Endothelial cell of umbilical vein (primary cell): ENCODE measurements at regions not wholly inside any gene's neighbourhood (a gene's known extent, or its start where the extent isn't known, plus 50 kb on each side); places are given as distances from the start of the nearest gene placed in this dataset.

Source experiments
- BruUV-seq: library from RNA; stranded (reverse); fragments of 400-500 nt; replicated peaks from 2 replicates; lab custom pipeline; 2021; lab: Mats Ljungman, UMichigan
- CTCF ChIA-PET: fragments of 300-600, 350-600 bp; sonication (Branson Sonifier 250); formaldehyde crosslinking; loops from one replicate; lab custom pipeline; 2021; ENCODE audit warnings: antibody characterized with exemption, inconsistent platforms; lab: Charles Lee
- POLR2A ChIA-PET: fragments of 300-600, 350-600 bp; sonication (Branson Sonifier 250); formaldehyde crosslinking; loops from one replicate; lab custom pipeline; 2021; ENCODE audit warnings: antibody characterized with exemption, inconsistent platforms; lab: Charles Lee
- DNase-seq: peaks from one replicate; pipeline ENCODE4 v3.0.0-alpha.2; 2011; ENCODE audit warnings: low read depth, low spot score
- FAIRE-seq: peaks from 2 replicates; lab custom pipeline; 2011; peaks lifted over from hg19 to GRCh38; lab: Jason Lieb, UNC
- H2AFZ ChIP-seq: 2 replicates; pipeline ENCODE4 v1.6.0; 2012; ENCODE audit warnings: low read depth, low read length, control low read depth, inconsistent platforms
- H3K27ac ChIP-seq: 2 replicates; pipeline ENCODE4 v1.5.1; 2011; ENCODE audit warnings: low read depth, mild to moderate bottlenecking, control low read depth, low read length, moderate library complexity; ENCODE audit not compliant: insufficient read depth
- H3K27me3 ChIP-seq, 2 experiments: 2 replicates each; pipeline versions ENCODE4 v1.6.0 to v1.6.1; 2011; ENCODE audit warnings: low read length in 2 of 2, mixed read lengths in 1 of 2; ENCODE audit not compliant: control insufficient read depth in 2 of 2, insufficient read depth in 2 of 2
- H3K36me3 ChIP-seq, 2 experiments: 2 replicates in 1 of 2; 3 replicates in 1 of 2; pipeline ENCODE4 v1.5.1; 2011; ENCODE audit warnings: low read length in 2 of 2, mild to moderate bottlenecking in 1 of 2, moderate library complexity in 1 of 2; ENCODE audit not compliant: control insufficient read depth in 2 of 2, insufficient read depth in 2 of 2; ENCODE audit errors: extremely low read depth in 1 of 2
- H3K4me1 ChIP-seq: 3 replicates; pipeline ENCODE4 v1.5.1; 2011; ENCODE audit warnings: mild to moderate bottlenecking, low read length; ENCODE audit not compliant: control insufficient read depth, insufficient read depth; ENCODE audit errors: extremely low read depth
- H3K4me2 ChIP-seq: 2 replicates; pipeline ENCODE4 v1.6.1; 2011; ENCODE audit warnings: low read length, control low read depth, mixed read lengths; ENCODE audit not compliant: insufficient read depth
- H3K4me3 ChIP-seq, 3 experiments: fragments of 200-600 bp in 1 of 3; sonication (generic), shearing (Covaris generic) in 1 of 3; replicated peaks in 1 of 3; 2 replicates each; pipeline ENCODE4 v1.5.1; 2011 to 2016; ENCODE audit warnings: control low read depth in 3 of 3, low read length in 3 of 3, mild to moderate bottlenecking in 2 of 3, inconsistent platforms in 1 of 3, low read depth in 1 of 3, moderate library complexity in 1 of 3; ENCODE audit not compliant: insufficient read depth in 1 of 3
- H3K79me2 ChIP-seq: 2 replicates; pipeline ENCODE4 v1.6.0; 2012; ENCODE audit warnings: low read length, inconsistent platforms; ENCODE audit not compliant: control insufficient read depth, insufficient read depth
- H3K9ac ChIP-seq: replicated peaks from 2 replicates; pipeline ENCODE3; 2011; ENCODE audit warnings: low read length, control low read depth; ENCODE audit not compliant: insufficient read depth; ENCODE audit errors: extremely low read depth
- H3K9me1 ChIP-seq: replicated peaks from 3 replicates; pipeline ENCODE4 v1.6.0; 2011; ENCODE audit warnings: mild to moderate bottlenecking, low read length; ENCODE audit not compliant: control insufficient read depth, insufficient read depth; ENCODE audit errors: extremely low read depth
- H3K9me3 ChIP-seq: replicated peaks from 2 replicates; pipeline ENCODE4 v1.5.1; 2012; ENCODE audit warnings: low read length, inconsistent platforms; ENCODE audit not compliant: control insufficient read depth, insufficient read depth
- H4K20me1 ChIP-seq: replicated peaks from 2 replicates; pipeline ENCODE3; 2011; ENCODE audit warnings: mild to moderate bottlenecking, low read length; ENCODE audit not compliant: control insufficient read depth, insufficient read depth; ENCODE audit errors: extremely low read depth
- EZH2 ChIP-seq: IDR thresholded peaks from 2 replicates; pipeline ENCODE4 v1.6.1; 2012; ENCODE audit warnings: borderline replicate concordance, low read depth, mild to moderate bottlenecking, moderate library complexity, low read length, inconsistent platforms; ENCODE audit not compliant: severe bottlenecking
- FOS ChIP-seq: IDR thresholded peaks from 2 replicates; pipeline ENCODE4 v1.6.1; 2011; ENCODE audit warnings: mild to moderate bottlenecking, low read length, moderate library complexity, borderline replicate concordance; ENCODE audit not compliant: insufficient read depth
- GATA2 ChIP-seq: IDR thresholded peaks from 2 replicates; pipeline ENCODE4 v1.7.0; 2011; ENCODE audit warnings: low read depth, mild to moderate bottlenecking, moderate library complexity, mixed read lengths, low read length; ENCODE audit not compliant: insufficient read length, insufficient read depth
- JUN ChIP-seq: IDR thresholded peaks from 2 replicates; pipeline ENCODE4 v1.6.1; 2011; ENCODE audit warnings: borderline replicate concordance, low read depth; ENCODE audit not compliant: insufficient read length, insufficient read depth
- MYC ChIP-seq: IDR thresholded peaks from one replicate; pipeline ENCODE4 v1.6.1; 2011; ENCODE audit warnings: mild to moderate bottlenecking, low read depth, low read length
- POLR2A ChIP-seq: IDR thresholded peaks from 2 replicates; pipeline ENCODE4 v1.6.1; 2012; ENCODE audit warnings: low read depth, mild to moderate bottlenecking, control low read depth, low read length
- POLR2AphosphoS5 ChIP-seq: IDR thresholded peaks from 2 replicates; pipeline ENCODE4 v1.6.1; 2012; ENCODE audit warnings: low read depth, mild to moderate bottlenecking, control low read depth, low read length, moderate library complexity; ENCODE audit not compliant: insufficient read depth
- dilution Hi-C: fragments of 300-500 bp; cut with MboI; formaldehyde crosslinking; loops from one replicate; pipeline ENCODE4 v1.15.0; 2019; ENCODE audit warnings: low sequenced_read_pairs; ENCODE audit not compliant: extremely low pct_ligation_motif_present
- intact Hi-C: fragments of 100-400 bp; cut with micrococcal nuclease; formaldehyde crosslinking; loops from one replicate; pipeline ENCODE4 v1.10.0; 2022
- TF ChIP-seq, protein P1 (sequence below): IDR thresholded peaks from 2 replicates; pipeline ENCODE4 v1.6.1; 2011; ENCODE audit not compliant: insufficient read depth, insufficient read length
- TF ChIP-seq, protein P2 (sequence below), 2 donors: IDR thresholded peaks; 1 replicate in 1 of 2; 2 replicates in 1 of 2; pipeline ENCODE4 v1.5.1; 2011; ENCODE audit warnings: low read length in 2 of 2, mild to moderate bottlenecking in 2 of 2, moderate library complexity in 2 of 2, control low read depth in 1 of 2, inconsistent platforms in 1 of 2, low read depth in 1 of 2; ENCODE audit not compliant: insufficient read depth in 1 of 2; ENCODE audit errors: extremely low read depth in 1 of 2

DNA sequence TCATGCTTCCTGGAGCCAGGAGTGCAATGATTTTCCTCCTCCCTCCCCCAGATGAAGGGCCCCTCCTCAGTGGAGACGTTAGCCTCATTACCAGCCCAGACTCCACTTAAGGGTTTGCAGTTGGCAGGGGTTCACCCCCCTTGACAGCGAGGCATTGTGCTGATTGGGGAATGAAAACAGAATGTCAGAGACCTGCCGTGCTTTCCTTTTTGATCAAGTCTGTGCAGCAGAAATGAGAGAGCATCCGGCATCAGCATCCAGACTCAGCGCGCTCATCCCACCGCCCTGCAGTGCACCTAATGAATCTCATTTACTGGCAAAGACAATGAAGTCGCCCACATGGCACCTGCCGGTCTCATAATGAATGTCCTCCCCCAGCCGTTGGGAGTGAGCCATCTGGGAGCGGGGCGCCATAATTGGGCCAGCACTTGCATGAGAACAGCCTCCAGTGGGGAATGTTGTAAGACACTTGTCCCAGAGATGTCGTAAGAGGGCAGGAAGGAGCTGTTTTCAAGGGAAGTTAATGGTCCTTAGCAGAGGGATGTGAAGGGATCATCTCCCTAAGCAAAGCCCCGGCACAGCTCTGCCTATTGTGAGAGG lies 98.3 kb upstream of the UQCRFS1 start:
- H3K36me3 ChIP-seq, result no peaks in the 10 kb centered on the region
- intact Hi-C loops (no loop called here), dilution Hi-C loops (no loop called here)
- no peak overlapping the region for H3K4me2 ChIP-seq
- ChIA-PET POLR2A (no interaction called here), CTCF (no interaction called here)
- H3K9me1 ChIP-seq, result no peaks in the 10 kb centered on the region
- H3K27me3 ChIP-seq, result no peaks in the 10 kb centered on the region
- no peaks in the 10 kb centered on the region for H3K79me2 ChIP-seq
- no peak overlapping the region for H2AFZ ChIP-seq
- H3K4me1 ChIP-seq, result no peaks in the 10 kb centered on the region
- TF ChIP-seq FOS (no peak), EZH2 (no peak), GATA2 (no peak), POLR2A (no peak), POLR2AphosphoS5 (no peak), JUN (no peak), MYC (no peak)
- TF ChIP-seq, protein P1, sequence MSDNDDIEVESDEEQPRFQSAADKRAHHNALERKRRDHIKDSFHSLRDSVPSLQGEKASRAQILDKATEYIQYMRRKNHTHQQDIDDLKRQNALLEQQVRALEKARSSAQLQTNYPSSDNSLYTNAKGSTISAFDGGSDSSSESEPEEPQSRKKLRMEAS, result no peak
- TF ChIP-seq, protein P2, sequence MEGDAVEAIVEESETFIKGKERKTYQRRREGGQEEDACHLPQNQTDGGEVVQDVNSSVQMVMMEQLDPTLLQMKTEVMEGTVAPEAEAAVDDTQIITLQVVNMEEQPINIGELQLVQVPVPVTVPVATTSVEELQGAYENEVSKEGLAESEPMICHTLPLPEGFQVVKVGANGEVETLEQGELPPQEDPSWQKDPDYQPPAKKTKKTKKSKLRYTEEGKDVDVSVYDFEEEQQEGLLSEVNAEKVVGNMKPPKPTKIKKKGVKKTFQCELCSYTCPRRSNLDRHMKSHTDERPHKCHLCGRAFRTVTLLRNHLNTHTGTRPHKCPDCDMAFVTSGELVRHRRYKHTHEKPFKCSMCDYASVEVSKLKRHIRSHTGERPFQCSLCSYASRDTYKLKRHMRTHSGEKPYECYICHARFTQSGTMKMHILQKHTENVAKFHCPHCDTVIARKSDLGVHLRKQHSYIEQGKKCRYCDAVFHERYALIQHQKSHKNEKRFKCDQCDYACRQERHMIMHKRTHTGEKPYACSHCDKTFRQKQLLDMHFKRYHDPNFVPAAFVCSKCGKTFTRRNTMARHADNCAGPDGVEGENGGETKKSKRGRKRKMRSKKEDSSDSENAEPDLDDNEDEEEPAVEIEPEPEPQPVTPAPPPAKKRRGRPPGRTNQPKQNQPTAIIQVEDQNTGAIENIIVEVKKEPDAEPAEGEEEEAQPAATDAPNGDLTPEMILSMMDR (IDR thresholded peaks at IDR 0.05; ENCODE audit: extremely low read depth in 1 of 2, insufficient read depth in 1 of 2, low read depth in 1 of 2, low read length in 2 of 2), result no peak
- H4K20me1 ChIP-seq, result no peaks in the 10 kb centered on the region
- H3K27ac ChIP-seq, result no peak overlapping the region
- H3K9me3 ChIP-seq, result peaks cover 3% of the 10 kb centered on the region
- FAIRE-seq (no peak), DNase-seq (no peak)
- H3K9ac ChIP-seq, result no peak overlapping the region
- no peak overlapping the region for H3K4me3 ChIP-seq
- no TSS peak for BruUV-seq
